Neuronal stem cell (in vitro differentiated cells): ENCODE measurements at regions not wholly inside any gene's neighbourhood (a gene's known extent, or its start where the extent isn't known, plus 50 kb on each side); places are given as distances from the start of the nearest gene placed in this dataset.

Source experiments
- DNase-seq: peaks from one replicate; pipeline ENCODE4 v3.0.0-alpha.2; 2013; ENCODE audit warnings: low spot score
- H2AFZ ChIP-seq: one replicate; pipeline ENCODE4 v1.6.1; 2013; ENCODE audit warnings: mild to moderate bottlenecking, low read length, inconsistent platforms
- H2AK5ac ChIP-seq: 2 replicates; pipeline ENCODE4 v1.6.1; 2013; ENCODE audit warnings: low read depth, mild to moderate bottlenecking, inconsistent platforms, low read length, moderate library complexity, mixed read lengths
- H2BK120ac ChIP-seq: 2 replicates; pipeline ENCODE4 v1.6.1; 2013; ENCODE audit warnings: low read depth, mild to moderate bottlenecking, inconsistent platforms, low read length, moderate library complexity, mixed read lengths
- H2BK12ac ChIP-seq: one replicate; pipeline ENCODE4 v1.6.1; 2013; ENCODE audit warnings: low read length, inconsistent platforms
- H2BK15ac ChIP-seq: 2 replicates; pipeline ENCODE4 v1.6.1; 2013; ENCODE audit warnings: mild to moderate bottlenecking, low read length, inconsistent platforms, mixed read lengths
- H2BK5ac ChIP-seq: one replicate; pipeline ENCODE4 v1.6.1; 2013; ENCODE audit warnings: inconsistent platforms, mild to moderate bottlenecking, low read length, moderate library complexity
- H3K14ac ChIP-seq: one replicate; pipeline ENCODE4 v1.6.1; 2013; ENCODE audit warnings: low read length, inconsistent platforms
- H3K18ac ChIP-seq: 2 replicates; pipeline ENCODE4 v1.6.1; 2013; ENCODE audit warnings: low read length, inconsistent platforms
- H3K23ac ChIP-seq: 2 replicates; pipeline ENCODE4 v1.6.1; 2013; ENCODE audit warnings: low read depth, mild to moderate bottlenecking, mixed read lengths, low read length, inconsistent platforms; ENCODE audit not compliant: poor library complexity
- H3K27ac ChIP-seq: replicated peaks from 3 replicates; pipeline ENCODE4 v1.5.1; 2013; ENCODE audit warnings: low read length, inconsistent platforms
- H3K27me3 ChIP-seq, 3 experiments: 2 replicates each; pipeline ENCODE4 v1.6.1; 2013; ENCODE audit warnings: low read length in 3 of 3, mild to moderate bottlenecking in 2 of 3, inconsistent platforms in 1 of 3, low read depth in 1 of 3, mixed read lengths in 1 of 3, moderate library complexity in 1 of 3; ENCODE audit not compliant: control insufficient read depth in 3 of 3, insufficient read depth in 3 of 3
- H3K36me3 ChIP-seq, 2 donors: replicated peaks in 1 of 2; 2 replicates each; pipeline ENCODE4 v1.6.1; 2013; ENCODE audit warnings: low read length in 2 of 2; ENCODE audit not compliant: control insufficient read depth in 2 of 2, insufficient read depth in 2 of 2
- H3K4ac ChIP-seq: 2 replicates; pipeline ENCODE4 v1.6.1; 2013; ENCODE audit warnings: inconsistent platforms, mild to moderate bottlenecking, low read length, moderate library complexity
- H3K4me1 ChIP-seq, 2 donors: 1 replicate in 1 of 2; 2 replicates in 1 of 2; pipeline ENCODE4 v1.6.1; 2013; ENCODE audit warnings: low read length in 2 of 2, low read depth in 1 of 2; ENCODE audit not compliant: control insufficient read depth in 2 of 2, insufficient read depth in 1 of 2
- H3K4me2 ChIP-seq: one replicate; pipeline ENCODE4 v1.6.1; 2013; ENCODE audit warnings: mild to moderate bottlenecking, low read length, inconsistent platforms; ENCODE audit not compliant: insufficient read depth, poor library complexity, severe bottlenecking
- H3K4me3 ChIP-seq, 2 donors: 2 replicates each; pipeline ENCODE4 v1.5.1; 2013; ENCODE audit warnings: low read length in 2 of 2, mild to moderate bottlenecking in 2 of 2, inconsistent platforms in 1 of 2, moderate library complexity in 1 of 2
- H3K79me1 ChIP-seq: one replicate; pipeline ENCODE4 v1.6.1; 2013; ENCODE audit warnings: low read depth, mild to moderate bottlenecking, inconsistent platforms, low read length, moderate library complexity
- H3K9ac ChIP-seq: one replicate; pipeline ENCODE4 v1.6.1; 2013; ENCODE audit warnings: mild to moderate bottlenecking, low read depth, low read length, inconsistent platforms; ENCODE audit not compliant: poor library complexity
- H3K9me3 ChIP-seq, 2 donors: replicated peaks in 1 of 2; 2 replicates each; pipeline versions ENCODE3 to v1.6.1; 2013; ENCODE audit warnings: low read length in 2 of 2, mild to moderate bottlenecking in 2 of 2, inconsistent platforms in 1 of 2, low read depth in 1 of 2, mixed read lengths in 1 of 2, moderate library complexity in 1 of 2; ENCODE audit not compliant: control insufficient read depth in 2 of 2, insufficient read depth in 1 of 2
- H4K8ac ChIP-seq: one replicate; pipeline ENCODE4 v1.6.1; 2013; ENCODE audit warnings: low read depth, mild to moderate bottlenecking, inconsistent platforms, low read length, moderate library complexity
- H4K91ac ChIP-seq: one replicate; pipeline ENCODE4 v1.6.1; 2013; ENCODE audit warnings: low read length, low read depth, mild to moderate bottlenecking, inconsistent platforms; ENCODE audit not compliant: poor library complexity
- WGBS, 2 donors: extraction: QIAGEN DNeasy Blood & Tissue Kit; methylation state at CpG; one replicate each; pipeline ENCODE4 v1.1.7; 2013; ENCODE audit warnings: missing lambda C conversion rate in 2 of 2, mixed read lengths in 1 of 2; ENCODE audit not compliant: insufficient read length in 2 of 2, insufficient replicate concordance in 1 of 2; ENCODE audit errors: extremely low coverage in 2 of 2; 5-methylcytosine and 5-hydroxymethylcytosine counted together

DNA sequence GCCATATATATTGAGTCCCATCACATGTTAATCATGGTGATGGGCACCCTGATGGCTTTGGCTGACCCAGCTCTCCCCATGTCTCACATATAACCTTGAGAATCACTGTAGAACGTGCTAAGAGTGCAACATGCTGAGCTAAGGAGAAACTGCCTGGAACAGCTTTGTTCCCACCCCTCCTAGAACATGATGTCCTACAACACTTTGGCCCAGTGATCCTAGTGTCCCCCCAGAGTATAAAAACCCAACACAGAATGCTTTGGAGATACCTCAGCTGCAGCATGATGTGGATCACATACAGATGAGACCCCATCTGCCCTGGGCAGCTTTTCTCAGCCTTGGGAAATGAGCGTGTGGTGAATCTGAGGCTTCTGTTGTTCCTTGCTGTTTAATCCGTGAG lies 343.5 kb downstream of the NFIB start:
- Histone ChIP-seq H3K36me3 (no peaks in the 10 kb centered on the region), H3K4me2 (no peak overlapping the region), H3K9ac (no peak overlapping the region), H2BK120ac (no peak overlapping the region), H3K23ac (no peak overlapping the region), H3K27me3 (no peaks in the 10 kb centered on the region), H3K79me1 (no peaks in the 10 kb centered on the region), H2AK5ac (no peak overlapping the region), H2BK5ac (no peak overlapping the region), H4K91ac (no peak overlapping the region), H2BK12ac (no peak overlapping the region), H2AFZ (no peak overlapping the region), H3K4ac (no peak overlapping the region), H3K4me1 (peaks cover 3 to 11% of the 10 kb centered on the region in 2 donors), H3K27ac (no peak overlapping the region), H3K18ac (no peak overlapping the region), H3K9me3 (no peaks in the 10 kb centered on the region), H3K4me3 (no peak overlapping the region), H3K14ac (no peak overlapping the region), H4K8ac (no peak overlapping the region), H2BK15ac (no peak overlapping the region)
- no CpG with 5 or more reads among the region's 3 CpGs for whole genome bisulfite sequencing, 2 donors
- DNase-seq: no peak

DNA sequence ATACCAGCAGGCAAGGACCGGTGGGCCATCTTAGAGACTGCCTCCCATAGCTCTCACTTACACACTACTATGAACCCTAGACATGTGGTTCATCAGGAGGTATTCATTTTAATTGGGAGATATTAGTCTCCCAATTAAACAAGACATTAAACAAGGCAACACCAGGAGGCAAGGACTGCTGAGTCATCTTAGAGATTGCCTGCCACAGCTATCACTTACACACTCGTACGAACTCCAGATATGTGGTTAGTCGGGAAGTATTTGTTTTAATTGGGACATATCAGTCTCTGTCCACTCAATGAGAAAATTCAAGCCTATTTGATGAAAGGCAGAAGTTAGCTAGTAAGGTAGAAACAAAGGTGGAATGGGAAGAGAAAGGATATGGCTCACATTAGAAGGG lies 343.9 kb downstream of the NFIB start:
- no peaks in the 10 kb centered on the region for H3K36me3 ChIP-seq
- no peaks in the 10 kb centered on the region for H3K27me3 ChIP-seq
- no peak overlapping the region for H2BK15ac ChIP-seq
- no peak overlapping the region for H3K9ac ChIP-seq
- H3K4me2 ChIP-seq: no peak overlapping the region
- H3K27ac ChIP-seq: no peak overlapping the region
- no peak overlapping the region for H3K23ac ChIP-seq
- no peaks in the 10 kb centered on the region for H3K9me3 ChIP-seq
- no peak overlapping the region for H2BK120ac ChIP-seq
- H2BK5ac ChIP-seq: no peak overlapping the region
- DNase-seq: no peak
- H2AK5ac ChIP-seq: no peak overlapping the region
- no peak overlapping the region for H3K4ac ChIP-seq
- no peak overlapping the region for H3K4me3 ChIP-seq
- WGBS, 2 donors: no CpG with 5 or more reads among the region's 4 CpGs
- H3K79me1 ChIP-seq: no peaks in the 10 kb centered on the region
- H4K91ac ChIP-seq: no peak overlapping the region
- no peak overlapping the region for H4K8ac ChIP-seq
- no peak overlapping the region for H2BK12ac ChIP-seq
- H3K18ac ChIP-seq: no peak overlapping the region
- no peak overlapping the region for H3K14ac ChIP-seq
- H3K4me1 ChIP-seq: peaks cover 3 to 11% of the 10 kb centered on the region in 2 donors
- no peak overlapping the region for H2AFZ ChIP-seq

DNA sequence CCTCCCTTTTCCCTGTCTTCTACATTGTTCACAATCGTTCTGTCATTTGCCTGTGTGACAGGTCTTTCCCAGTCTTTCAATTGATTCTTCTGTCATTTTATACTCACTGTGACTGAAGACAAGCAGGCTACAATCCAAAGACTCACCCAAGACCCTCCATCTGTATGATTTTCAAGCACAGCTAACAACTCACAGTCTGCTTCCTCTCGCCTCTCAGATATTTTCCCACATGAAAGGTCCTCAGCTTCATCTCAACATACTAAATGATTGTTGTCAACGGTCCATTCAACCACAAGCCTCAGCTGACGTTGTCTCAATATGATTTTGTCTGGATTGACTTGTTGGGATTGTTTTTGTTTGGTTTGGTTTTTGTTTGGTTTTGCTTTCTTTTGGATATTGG lies 346.5 kb downstream of the NFIB start:
- Histone ChIP-seq H4K91ac (no peak overlapping the region), H3K4me3 (no peak overlapping the region), H2AK5ac (no peak overlapping the region), H2BK5ac (no peak overlapping the region), H2BK15ac (no peak overlapping the region), H3K4ac (no peak overlapping the region), H3K23ac (no peak overlapping the region), H3K4me1 (peaks cover 3 to 11% of the 10 kb centered on the region in 2 donors), H2BK120ac (no peak overlapping the region), H3K9ac (no peak overlapping the region), H3K79me1 (no peaks in the 10 kb centered on the region), H3K27ac (peak overlapping the region; percentile 25), H4K8ac (no peak overlapping the region), H3K27me3 (no peaks in the 10 kb centered on the region), H3K18ac (no peak overlapping the region), H2AFZ (no peak overlapping the region), H3K36me3 (no peaks in the 10 kb centered on the region), H3K14ac (no peak overlapping the region), H3K4me2 (no peak overlapping the region), H3K9me3 (no peaks in the 10 kb centered on the region), H2BK12ac (no peak overlapping the region)
- no peak for DNase-seq
- no CpG with 5 or more reads among the region's 4 CpGs for WGBS, 2 donors

DNA sequence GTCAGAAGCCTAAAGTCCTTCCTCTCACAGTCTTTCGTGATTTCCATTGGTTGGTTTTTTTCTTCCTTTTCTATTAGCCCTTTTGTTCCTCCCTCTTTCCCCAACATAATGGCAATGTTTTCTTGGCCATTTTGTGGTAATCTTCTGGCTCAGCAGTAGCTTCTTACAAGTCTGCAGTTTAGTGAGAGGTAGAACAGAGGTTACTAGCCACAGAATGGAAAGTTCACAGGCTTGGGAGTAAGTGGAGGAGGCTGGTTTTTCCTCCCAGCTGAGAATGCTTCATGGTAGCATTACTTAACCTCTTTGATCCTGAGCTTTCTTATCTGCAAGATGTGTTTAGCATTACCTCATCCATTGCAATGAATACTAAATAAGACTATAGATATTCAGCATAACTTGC lies 346.9 kb downstream of the NFIB start:
- H3K4me3 ChIP-seq: no peak overlapping the region
- no peaks in the 10 kb centered on the region for H3K79me1 ChIP-seq
- H2BK120ac ChIP-seq: no peak overlapping the region
- H3K4ac ChIP-seq: no peak overlapping the region
- H3K9ac ChIP-seq: no peak overlapping the region
- no peaks in the 10 kb centered on the region for H3K36me3 ChIP-seq
- H3K18ac ChIP-seq: no peak overlapping the region
- no peak overlapping the region for H2AK5ac ChIP-seq
- no peak overlapping the region for H2BK5ac ChIP-seq
- DNase-seq: no peak
- peaks cover 3 to 11% of the 10 kb centered on the region in 2 donors for H3K4me1 ChIP-seq
- no peak overlapping the region for H2BK12ac ChIP-seq
- peak overlapping the region; percentile 25 for H3K27ac ChIP-seq
- no peak overlapping the region for H4K91ac ChIP-seq
- no peaks in the 10 kb centered on the region for H3K9me3 ChIP-seq
- H2AFZ ChIP-seq: peak overlapping the region; percentile 60
- no peak overlapping the region for H3K23ac ChIP-seq
- no peak overlapping the region for H3K14ac ChIP-seq
- H2BK15ac ChIP-seq: no peak overlapping the region
- no peaks in the 10 kb centered on the region for H3K27me3 ChIP-seq
- no peak overlapping the region for H3K4me2 ChIP-seq
- no CpG with 5 or more reads among the region's 1 CpG for WGBS, 2 donors
- H4K8ac ChIP-seq: no peak overlapping the region
